ENCODE measurements at regions not wholly inside any gene's neighbourhood (a gene's known extent, or its start where the extent isn't known, plus 50 kb on each side); places are given as distances from the start of the nearest gene placed in this dataset.

- H3K36me3 ChIP-seq (replicated peaks; ENCODE audit: insufficient read depth, low read depth): no peaks in the 10 kb centered on the region
- no peaks in the 10 kb centered on the region for H3K27me3 ChIP-seq
- WGBS (ENCODE audit: low lambda C conversion rate, missing lambda C conversion rate): 84% methylated on average over 3 of the region's 3 CpGs
- no peak overlapping the region for H3K4me2 ChIP-seq
- H3K4me3 ChIP-seq: no peak overlapping the region
- H3K27ac ChIP-seq: no peak overlapping the region
- no peaks in the 10 kb centered on the region for H3K79me2 ChIP-seq
- H3K4me1 ChIP-seq (ENCODE audit: insufficient read depth): no peaks in the 10 kb centered on the region
- H3K9me3 ChIP-seq (ENCODE audit: low read depth): no peaks in the 10 kb centered on the region
- H2AFZ ChIP-seq: no peak overlapping the region
- TF ChIP-seq EZH2 (IDR thresholded peaks at IDR 0.05; ENCODE audit: borderline replicate concordance) (no peak), EZH2phosphoT487 (IDR thresholded peaks at IDR 0.05; ENCODE audit: low read depth, severe bottlenecking, unreplicated experiment) (no peak)
- TF ChIP-seq, protein P1, sequence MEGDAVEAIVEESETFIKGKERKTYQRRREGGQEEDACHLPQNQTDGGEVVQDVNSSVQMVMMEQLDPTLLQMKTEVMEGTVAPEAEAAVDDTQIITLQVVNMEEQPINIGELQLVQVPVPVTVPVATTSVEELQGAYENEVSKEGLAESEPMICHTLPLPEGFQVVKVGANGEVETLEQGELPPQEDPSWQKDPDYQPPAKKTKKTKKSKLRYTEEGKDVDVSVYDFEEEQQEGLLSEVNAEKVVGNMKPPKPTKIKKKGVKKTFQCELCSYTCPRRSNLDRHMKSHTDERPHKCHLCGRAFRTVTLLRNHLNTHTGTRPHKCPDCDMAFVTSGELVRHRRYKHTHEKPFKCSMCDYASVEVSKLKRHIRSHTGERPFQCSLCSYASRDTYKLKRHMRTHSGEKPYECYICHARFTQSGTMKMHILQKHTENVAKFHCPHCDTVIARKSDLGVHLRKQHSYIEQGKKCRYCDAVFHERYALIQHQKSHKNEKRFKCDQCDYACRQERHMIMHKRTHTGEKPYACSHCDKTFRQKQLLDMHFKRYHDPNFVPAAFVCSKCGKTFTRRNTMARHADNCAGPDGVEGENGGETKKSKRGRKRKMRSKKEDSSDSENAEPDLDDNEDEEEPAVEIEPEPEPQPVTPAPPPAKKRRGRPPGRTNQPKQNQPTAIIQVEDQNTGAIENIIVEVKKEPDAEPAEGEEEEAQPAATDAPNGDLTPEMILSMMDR (IDR thresholded peaks at IDR 0.05; ENCODE audit: poor library complexity): no peak
- H4K20me1 ChIP-seq (ENCODE audit: insufficient read depth, poor library complexity, severe bottlenecking): no peaks in the 10 kb centered on the region
- no peaks in the 10 kb centered on the region for H3K9me2 ChIP-seq (replicated peaks; ENCODE audit: insufficient read depth)
- DNase-seq (ENCODE audit: low spot score): no peak
These were observed 94.7 kb upstream of the GJB6 start for GRCh38 chr13:20326809-20327208.

- H4K20me1 ChIP-seq (ENCODE audit: insufficient read depth, poor library complexity, severe bottlenecking): no peaks in the 10 kb centered on the region
- no peaks in the 10 kb centered on the region for H3K4me1 ChIP-seq (ENCODE audit: insufficient read depth)
- H3K79me2 ChIP-seq: no peaks in the 10 kb centered on the region
- WGBS (ENCODE audit: low lambda C conversion rate, missing lambda C conversion rate): 88% methylated on average over 7 of the region's 7 CpGs
- H3K27ac ChIP-seq: no peak overlapping the region
- no peaks in the 10 kb centered on the region for H3K27me3 ChIP-seq
- no peaks in the 10 kb centered on the region for H3K36me3 ChIP-seq (replicated peaks; ENCODE audit: insufficient read depth, low read depth)
- H3K4me2 ChIP-seq: no peak overlapping the region
- DNase-seq (ENCODE audit: low spot score): no peak
- H3K9me2 ChIP-seq (replicated peaks; ENCODE audit: insufficient read depth): no peaks in the 10 kb centered on the region
- no peak overlapping the region for H3K4me3 ChIP-seq
- H2AFZ ChIP-seq: no peak overlapping the region
- TF ChIP-seq EZH2 (IDR thresholded peaks at IDR 0.05; ENCODE audit: borderline replicate concordance): no peak
- TF ChIP-seq EZH2phosphoT487 (IDR thresholded peaks at IDR 0.05; ENCODE audit: low read depth, severe bottlenecking, unreplicated experiment): no peak
- TF ChIP-seq, protein P1 (IDR thresholded peaks at IDR 0.05; ENCODE audit: poor library complexity): no peak
- no peaks in the 10 kb centered on the region for H3K9me3 ChIP-seq (ENCODE audit: low read depth)
These were observed 94.2 kb upstream of the GJB6 start for GRCh38 chr13:20326276-20326675.

- no peaks in the 10 kb centered on the region for H3K4me1 ChIP-seq (ENCODE audit: insufficient read depth)
- no peak overlapping the region for H3K27ac ChIP-seq
- no peak for TF ChIP-seq EZH2 (IDR thresholded peaks at IDR 0.05; ENCODE audit: borderline replicate concordance)
- no peak overlapping the region for H3K4me2 ChIP-seq
- H4K20me1 ChIP-seq (ENCODE audit: insufficient read depth, poor library complexity, severe bottlenecking): no peaks in the 10 kb centered on the region
- no peak overlapping the region for H2AFZ ChIP-seq
- no peak for DNase-seq (ENCODE audit: low spot score)
- H3K27me3 ChIP-seq: no peaks in the 10 kb centered on the region
- H3K79me2 ChIP-seq: no peaks in the 10 kb centered on the region
- H3K4me3 ChIP-seq: no peak overlapping the region
- WGBS (ENCODE audit: low lambda C conversion rate, missing lambda C conversion rate): 85% methylated on average over 8 of the region's 8 CpGs
- H3K9me2 ChIP-seq (replicated peaks; ENCODE audit: insufficient read depth): no peaks in the 10 kb centered on the region
- no peaks in the 10 kb centered on the region for H3K9me3 ChIP-seq (ENCODE audit: low read depth)
- H3K36me3 ChIP-seq (replicated peaks; ENCODE audit: insufficient read depth, low read depth): no peaks in the 10 kb centered on the region
These were observed 88.8 kb upstream of the GJB6 start for GRCh38 chr13:20320885-20321284.

- TF ChIP-seq, protein P1 (IDR thresholded peaks at IDR 0.05; ENCODE audit: poor library complexity): no peak
- TF ChIP-seq EZH2phosphoT487 (IDR thresholded peaks at IDR 0.05; ENCODE audit: low read depth, severe bottlenecking, unreplicated experiment) (no peak), EZH2 (IDR thresholded peaks at IDR 0.05; ENCODE audit: borderline replicate concordance) (no peak)
- Histone ChIP-seq H3K4me1 (ENCODE audit: insufficient read depth) (no peaks in the 10 kb centered on the region), H3K4me3 (no peak overlapping the region), H3K9me2 (replicated peaks; ENCODE audit: insufficient read depth) (no peaks in the 10 kb centered on the region), H3K27ac (no peak overlapping the region), H3K27me3 (no peaks in the 10 kb centered on the region), H3K79me2 (no peaks in the 10 kb centered on the region), H4K20me1 (ENCODE audit: insufficient read depth, poor library complexity, severe bottlenecking) (no peaks in the 10 kb centered on the region), H2AFZ (no peak overlapping the region), H3K4me2 (no peak overlapping the region), H3K36me3 (replicated peaks; ENCODE audit: insufficient read depth, low read depth) (no peaks in the 10 kb centered on the region), H3K9me3 (ENCODE audit: low read depth) (no peaks in the 10 kb centered on the region)
- no peak for DNase-seq (ENCODE audit: low spot score)
- 90% methylated on average over 5 of the region's 5 CpGs for WGBS (ENCODE audit: low lambda C conversion rate, missing lambda C conversion rate)
These were observed 81.8 kb upstream of the GJB6 start for GRCh38 chr13:20313896-20314295.

All from hepatocyte (in vitro differentiated cells).